ENCODE measurements at regions not wholly inside any gene's neighbourhood (a gene's known extent, or its start where the extent isn't known, plus 50 kb on each side); places are given as distances from the start of the nearest gene placed in this dataset.

GRCh38 chr2:181190711-181191110, 210.3 kb downstream of the UBE2E3 start:
- no peak for TF ChIP-seq EZH2phosphoT487 (IDR thresholded peaks at IDR 0.05; ENCODE audit: insufficient read depth, low read depth)
- TF ChIP-seq EZH2 (IDR thresholded peaks at IDR 0.05; ENCODE audit: insufficient read depth, poor library complexity, severe bottlenecking), result no peak

All from GM23248 (cell line).